Fibroblast of lung (primary cell): ENCODE measurements at regions not wholly inside any gene's neighbourhood (a gene's known extent, or its start where the extent isn't known, plus 50 kb on each side); places are given as distances from the start of the nearest gene placed in this dataset.

Experiments
- DNase-seq, 2 donors: peaks; one replicate each; pipeline versions ENCODE4 v3.0.0 to v3.0.0-alpha.2; 2010; ENCODE audit warnings: low read depth in 2 of 2
- H2AFZ ChIP-seq: 2 replicates; pipeline ENCODE4 v1.5.1; 2012; ENCODE audit warnings: low read length, control low read depth, inconsistent platforms
- H3K27ac ChIP-seq: 2 replicates; pipeline ENCODE4 v1.5.1; 2011; ENCODE audit warnings: low read length, control low read depth; ENCODE audit not compliant: insufficient read depth
- H3K27me3 ChIP-seq: 2 replicates; pipeline ENCODE4 v1.5.1; 2011; ENCODE audit warnings: mild to moderate bottlenecking, low read length; ENCODE audit not compliant: control insufficient read depth, insufficient read depth
- H3K36me3 ChIP-seq: 2 replicates; pipeline ENCODE4 v1.5.1; 2011; ENCODE audit warnings: low read length; ENCODE audit not compliant: control insufficient read depth, insufficient read depth
- H3K4me1 ChIP-seq: 2 replicates; pipeline ENCODE4 v1.5.1; 2011; ENCODE audit warnings: low read length; ENCODE audit not compliant: control insufficient read depth, insufficient read depth; ENCODE audit errors: extremely low read depth
- H3K4me2 ChIP-seq: 2 replicates; pipeline ENCODE4 v1.5.1; 2011; ENCODE audit warnings: low read length, control low read depth; ENCODE audit not compliant: insufficient read depth; ENCODE audit errors: extremely low read depth
- H3K4me3 ChIP-seq, 4 experiments: fragments of 200-600 bp in 1 of 4; sonication (generic) in 1 of 4; replicated peaks in 1 of 4; 2 replicates each; pipeline ENCODE4 v1.5.1; 2011 to 2016; ENCODE audit warnings: low read length in 4 of 4, low read depth in 3 of 4, mild to moderate bottlenecking in 3 of 4, control low read depth in 2 of 4, inconsistent platforms in 1 of 4, mixed read lengths in 1 of 4; ENCODE audit not compliant: insufficient read depth in 1 of 4; ENCODE audit errors: control extremely low read depth in 1 of 4
- H3K79me2 ChIP-seq: 2 replicates; pipeline ENCODE4 v1.5.1; 2012; ENCODE audit warnings: mild to moderate bottlenecking, low read length, inconsistent platforms; ENCODE audit not compliant: control insufficient read depth, insufficient read depth
- H3K9ac ChIP-seq: 2 replicates; pipeline ENCODE4 v1.5.1; 2011; ENCODE audit warnings: mild to moderate bottlenecking, low read length, control low read depth; ENCODE audit not compliant: insufficient read depth
- H3K9me3 ChIP-seq: 2 replicates; pipeline ENCODE4 v1.5.1; 2012; ENCODE audit warnings: low read depth, low read length; ENCODE audit not compliant: control insufficient read depth, insufficient read depth
- H4K20me1 ChIP-seq: 2 replicates; pipeline ENCODE4 v1.5.1; 2011; ENCODE audit warnings: low read length; ENCODE audit not compliant: control insufficient read depth, insufficient read depth; ENCODE audit errors: extremely low read depth
- CTCF ChIP-seq, 2 donors: IDR thresholded peaks in 1 of 2; conservative IDR thresholded peaks in 1 of 2; 1 replicate in 1 of 2; 2 replicates in 1 of 2; pipeline ENCODE4 v1.5.1; 2011 to 2012; ENCODE audit warnings: low read length in 2 of 2, control low read depth in 1 of 2, inconsistent platforms in 1 of 2, low read depth in 1 of 2, mild to moderate bottlenecking in 1 of 2
- EZH2 ChIP-seq: IDR thresholded peaks from 2 replicates; pipeline ENCODE4 v1.5.1; 2012; ENCODE audit warnings: low read length, control low read depth, mild to moderate bottlenecking; ENCODE audit errors: missing control alignments

- no peak overlapping the region for H3K9ac ChIP-seq
- H3K79me2 ChIP-seq, result no peaks in the 10 kb centered on the region
- no peaks in the 10 kb centered on the region for H3K36me3 ChIP-seq
- H3K4me2 ChIP-seq, result no peak overlapping the region
- H4K20me1 ChIP-seq, result no peaks in the 10 kb centered on the region
- peak in 1 of 2 donors; percentile 74 for DNase-seq
- no peak overlapping the region for H3K4me3 ChIP-seq
- TF ChIP-seq CTCF (conservative IDR thresholded peaks at IDR 0.05 in 1 of 2, IDR thresholded peaks at IDR 0.05 in 1 of 2; ENCODE audit: low read depth in 1 of 2, low read length in 2 of 2), result no peak
- TF ChIP-seq EZH2, result no peak
- no peak overlapping the region for H2AFZ ChIP-seq
- H3K4me1 ChIP-seq, result no peaks in the 10 kb centered on the region
- H3K9me3 ChIP-seq, result no peaks in the 10 kb centered on the region
- no peaks in the 10 kb centered on the region for H3K27me3 ChIP-seq
- no peak overlapping the region for H3K27ac ChIP-seq
Measured at GRCh38 chr20:57810511-57811373, 100.9 kb upstream of the PMEPA1 start.

GRCh38 chr20:57809661-57810172, 99.9 kb upstream of the PMEPA1 start:
- Histone ChIP-seq H3K4me3 (no peak overlapping the region), H3K27me3 (no peaks in the 10 kb centered on the region), H3K36me3 (no peaks in the 10 kb centered on the region), H3K9ac (no peak overlapping the region), H3K4me2 (no peak overlapping the region), H3K9me3 (no peaks in the 10 kb centered on the region), H3K79me2 (no peaks in the 10 kb centered on the region), H3K4me1 (no peaks in the 10 kb centered on the region), H3K27ac (no peak overlapping the region), H2AFZ (no peak overlapping the region), H4K20me1 (no peaks in the 10 kb centered on the region)
- TF ChIP-seq EZH2, result no peak
- TF ChIP-seq CTCF (conservative IDR thresholded peaks at IDR 0.05 in 1 of 2, IDR thresholded peaks at IDR 0.05 in 1 of 2; ENCODE audit: low read depth in 1 of 2, low read length in 2 of 2), result no peak
- DNase-seq, result no peak

- no peak for DNase-seq
- H3K9me3 ChIP-seq, result no peaks in the 10 kb centered on the region
- no peak overlapping the region for H3K4me2 ChIP-seq
- H4K20me1 ChIP-seq, result no peaks in the 10 kb centered on the region
- H3K4me3 ChIP-seq, result no peak overlapping the region
- no peaks in the 10 kb centered on the region for H3K79me2 ChIP-seq
- H3K36me3 ChIP-seq, result no peaks in the 10 kb centered on the region
- no peaks in the 10 kb centered on the region for H3K4me1 ChIP-seq
- TF ChIP-seq CTCF (conservative IDR thresholded peaks at IDR 0.05 in 1 of 2, IDR thresholded peaks at IDR 0.05 in 1 of 2; ENCODE audit: low read depth in 1 of 2, low read length in 2 of 2) (no peak), EZH2 (no peak)
- no peak overlapping the region for H2AFZ ChIP-seq
- no peak overlapping the region for H3K9ac ChIP-seq
- no peak overlapping the region for H3K27ac ChIP-seq
- H3K27me3 ChIP-seq, result no peaks in the 10 kb centered on the region
Measured at GRCh38 chr20:57809149-57809548, 99.3 kb upstream of the PMEPA1 start.
